GM12878 (cell line): ENCODE measurements at regions not wholly inside any gene's neighbourhood (a gene's known extent, or its start where the extent isn't known, plus 50 kb on each side); places are given as distances from the start of the nearest gene placed in this dataset.

Experiments
- ATAC-seq: fragments of 200-7000 bp; cut with Tn5 transposase; 3 replicates; pipeline ENCODE4 v1.9.1; 2020; ENCODE audit warnings: mild to moderate bottlenecking, moderate library complexity
- BruUV-seq: library from RNA; stranded (reverse); fragments of 400-500 nt; replicated peaks from 2 replicates; lab custom pipeline; 2021; lab: Mats Ljungman, UMichigan
- CTCF ChIA-PET: fragments of 300-600 bp; sonication (Branson Sonifier 250); formaldehyde crosslinking; extraction: SDS; loops from one replicate; lab custom pipeline; 2021; ENCODE audit warnings: inconsistent platforms; lab: Yijun Ruan, JAX
- POLR2A ChIA-PET: fragments of 350-600 bp; formaldehyde crosslinking; extraction: SDS; loops from one replicate; lab custom pipeline; 2021; ENCODE audit warnings: inconsistent platforms; lab: Charles Lee
- RAD21 ChIA-PET: fragments of 300-600 bp; sonication (Branson Sonifier 250); formaldehyde crosslinking; loops from one replicate; lab custom pipeline; 2023; ENCODE audit warnings: antibody characterized with exemption; ENCODE audit not compliant: unreplicated experiment; lab: Charles Lee
- SMC1A ChIA-PET: fragments of 300-600 bp; sonication (Branson Sonifier 250); formaldehyde crosslinking; loops from one replicate; lab custom pipeline; 2023; ENCODE audit not compliant: unreplicated experiment, uncharacterized antibody; lab: Charles Lee
- DNase-seq: peaks from one replicate; pipeline ENCODE4 v3.0.0-alpha.2; 2011; ENCODE audit warnings: low read depth, low spot score
- FAIRE-seq: peaks from 3 replicates; lab custom pipeline; 2011; peaks lifted over from hg19 to GRCh38; lab: Jason Lieb, UNC
- H2AFZ ChIP-seq: 2 replicates; pipeline ENCODE4 v1.6.0; 2011; ENCODE audit warnings: low read depth, low read length, control low read depth; ENCODE audit not compliant: control insufficient read depth
- H3K27ac ChIP-seq: 2 replicates; pipeline ENCODE4 v1.5.1; 2011; ENCODE audit warnings: control low read depth; ENCODE audit not compliant: control insufficient read depth, insufficient read depth
- H3K27me3 ChIP-seq, 2 experiments: replicated peaks in 1 of 2; 2 replicates each; pipeline versions ENCODE4 v1.6.0 to v1.6.1; 2011; ENCODE audit warnings: low read length in 1 of 2; ENCODE audit not compliant: control insufficient read depth in 2 of 2, insufficient read depth in 2 of 2
- H3K36me3 ChIP-seq, 2 experiments: 2 replicates each; pipeline ENCODE4 v1.5.1; 2011; ENCODE audit warnings: low read length in 1 of 2; ENCODE audit not compliant: control insufficient read depth in 2 of 2, insufficient read depth in 2 of 2
- H3K4me1 ChIP-seq: 2 replicates; pipeline ENCODE4 v1.6.1; 2011; ENCODE audit warnings: mild to moderate bottlenecking, low read length, moderate library complexity, mixed read lengths; ENCODE audit not compliant: control insufficient read depth, insufficient read depth
- H3K4me2 ChIP-seq: 2 replicates; pipeline ENCODE4 v1.6.0; 2011; ENCODE audit warnings: control low read depth; ENCODE audit not compliant: control insufficient read depth, insufficient read depth
- H3K4me3 ChIP-seq: fragments of 200-600 bp; sonication (generic); 2 replicates; pipeline ENCODE4 v1.5.1; 2016
- H3K79me2 ChIP-seq: 2 replicates; pipeline ENCODE4 v1.6.0; 2011; ENCODE audit warnings: low read length; ENCODE audit not compliant: control insufficient read depth, insufficient read depth
- H3K9ac ChIP-seq: 2 replicates; pipeline ENCODE4 v1.8.0; 2011; ENCODE audit warnings: low read length, control low read depth, mixed read lengths; ENCODE audit not compliant: control insufficient read depth, insufficient read depth
- H3K9me3 ChIP-seq: replicated peaks from 3 replicates; pipeline ENCODE4 v1.5.1; 2011; ENCODE audit warnings: mild to moderate bottlenecking, low read length; ENCODE audit not compliant: control insufficient read depth, insufficient read depth
- H4K20me1 ChIP-seq: 2 replicates; pipeline ENCODE4 v1.6.0; 2011; ENCODE audit not compliant: control insufficient read depth, insufficient read depth
- ASH2L ChIP-seq: fragments of 300-600, 200-600 bp; sonication (generic); IDR thresholded peaks from 2 replicates; pipeline ENCODE4 v1.6.1; 2017; ENCODE audit warnings: low read depth, mild to moderate bottlenecking, borderline replicate concordance
- ATF7 ChIP-seq: fragments of 450-650 bp; IDR thresholded peaks from 2 replicates; pipeline ENCODE4 v1.6.1; 2016; ENCODE audit warnings: low read depth, mild to moderate bottlenecking
- CEBPB ChIP-seq, 2 experiments: fragments of 150-350 bp in 1 of 2; IDR thresholded peaks; 2 replicates each; pipeline ENCODE4 v1.6.1; 2012 to 2014; ENCODE audit warnings: low read depth in 2 of 2, low read length in 2 of 2, borderline replicate concordance in 1 of 2, inconsistent platforms in 1 of 2
- CREB1 ChIP-seq: IDR thresholded peaks from 2 replicates; pipeline ENCODE4 v1.6.1; 2012; ENCODE audit warnings: low read depth, mild to moderate bottlenecking, inconsistent platforms
- IKZF2 ChIP-seq, 2 experiments: fragments of 450-650 bp; IDR thresholded peaks; 2 replicates each; pipeline ENCODE4 v1.6.1; 2017; ENCODE audit warnings: mild to moderate bottlenecking in 2 of 2, moderate library complexity in 2 of 2
- JUNB ChIP-seq: IDR thresholded peaks from 2 replicates; pipeline ENCODE4 v1.6.1; 2016; ENCODE audit warnings: antibody characterized with exemption, mild to moderate bottlenecking
- KAT2A ChIP-seq: conservative IDR thresholded peaks from 2 replicates; pipeline ENCODE4 v1.6.1; 2011; ENCODE audit warnings: low read depth, low read length; ENCODE audit not compliant: control insufficient read depth
- NBN ChIP-seq: fragments of 450-650 bp; IDR thresholded peaks from 2 replicates; pipeline ENCODE4 v1.6.1; 2016
- REST ChIP-seq: IDR thresholded peaks from 2 replicates; pipeline ENCODE4 v1.6.1; 2012; ENCODE audit warnings: mild to moderate bottlenecking, low read depth, low read length
- SKIL ChIP-seq: fragments of 450-650 bp; IDR thresholded peaks from 2 replicates; pipeline ENCODE4 v1.6.1; 2017; ENCODE audit warnings: mild to moderate bottlenecking, low read depth, inconsistent platforms; ENCODE audit not compliant: poor library complexity, severe bottlenecking
- STAT3 ChIP-seq: IDR thresholded peaks from 2 replicates; pipeline ENCODE4 v1.6.1; 2011; ENCODE audit warnings: low read depth, low read length, improper control_type of control experiment
- TARDBP ChIP-seq: IDR thresholded peaks from 2 replicates; pipeline ENCODE4 v1.6.1; 2016; ENCODE audit warnings: borderline replicate concordance
- ZBTB33 ChIP-seq: fragments of 450-650 bp; IDR thresholded peaks from 2 replicates; pipeline ENCODE4 v1.6.1; 2017; ENCODE audit warnings: mild to moderate bottlenecking
- ZNF24 ChIP-seq: fragments of 450-650 bp; IDR thresholded peaks from 2 replicates; pipeline ENCODE4 v1.6.1; 2017; ENCODE audit warnings: antibody characterized with exemption, mild to moderate bottlenecking
- WGBS: methylation state at CpG from one replicate; pipeline ENCODE4 v1.1.6; 2016; ENCODE audit warnings: low lambda C conversion rate; ENCODE audit not compliant: insufficient replicate concordance, insufficient coverage; ENCODE audit errors: missing lambda C conversion rate; 5-methylcytosine and 5-hydroxymethylcytosine counted together
- in situ Hi-C: fragments of 300-500 bp; cut with MboI; formaldehyde crosslinking; loops from 9 replicates; pipeline ENCODE4 v1.14.3; 2018; ENCODE audit warnings: mixed read lengths
- intact Hi-C: fragments of 100-400 bp; cut with micrococcal nuclease; formaldehyde crosslinking; loops from one replicate; pipeline ENCODE4 v1.14.2; 2022; ENCODE audit not compliant: unreplicated experiment

- ChIA-PET SMC1A (interaction anchor here (0.7 to 1.6 kb wide), 4 partner anchors 8 to 55 kb away, joined by 3 to 7 read pairs (median 3); no protein-coding TSS in a partner anchor), CTCF (interaction anchor here (0.6 to 1.1 kb wide), 2 partner anchors 10 to 12 kb away, joined by 3 read pairs; no protein-coding TSS in a partner anchor), RAD21 (interaction anchor here (1.6 kb wide), 1 partner anchor 125 kb away, joined by 4 read pairs; no protein-coding TSS in a partner anchor), POLR2A (interaction anchor here (0.6 kb wide), 1 partner anchor 158 kb away, joined by 3 read pairs; no protein-coding TSS in a partner anchor)
- H3K9me3 ChIP-seq: no peaks in the 10 kb centered on the region
- WGBS: 48% methylated on average over 3 of the region's 3 CpGs
- in situ Hi-C loops (no loop called here), intact Hi-C loops (no loop called here)
- H3K4me1 ChIP-seq: peaks cover 5% of the 10 kb centered on the region
- DNase-seq (no peak), FAIRE-seq (no peak), ATAC-seq (no peak)
- H3K79me2 ChIP-seq: no peaks in the 10 kb centered on the region
- no peak overlapping the region for H3K4me2 ChIP-seq
- no TSS peak for BruUV-seq
- TF ChIP-seq ZBTB33 (no peak), STAT3 (no peak), KAT2A (no peak), NBN (no peak), CEBPB (IDR thresholded peaks at IDR 0.05; ENCODE audit: borderline replicate concordance in 1 of 2, low read depth in 2 of 2, low read length in 2 of 2) (no peak), TARDBP (no peak), SKIL (no peak), IKZF2 (IDR thresholded peaks at IDR 0.05) (no peak), ASH2L (no peak), REST (no peak), CREB1 (no peak), ATF7 (no peak), JUNB (no peak), ZNF24 (no peak)
- H3K27ac ChIP-seq: no peak overlapping the region
- H3K36me3 ChIP-seq: no peaks in the 10 kb centered on the region
- no peak overlapping the region for H2AFZ ChIP-seq
- no peak overlapping the region for H3K9ac ChIP-seq
- H4K20me1 ChIP-seq: no peaks in the 10 kb centered on the region
- no peak overlapping the region for H3K4me3 ChIP-seq
- no peaks in the 10 kb centered on the region for H3K27me3 ChIP-seq
These were observed 126.9 kb upstream of the DUSP10 start for GRCh38 chr1:221868593-221869303.
